Left ventricle myocardium inferior (tissue), 1 donor: ENCODE measurements at regions not wholly inside any gene's neighbourhood (a gene's known extent, or its start where the extent isn't known, plus 50 kb on each side); places are given as distances from the start of the nearest gene placed in this dataset.
"Not testable (repeated sequence)": the region's sequence is repeated elsewhere in the genome, so short reads cannot be mapped to it uniquely, and the experiment has no call there.

Experiments used
- DNase-seq: peaks from one replicate; pipeline ENCODE4 v3.0.0-alpha.2; 2020
- H3K27ac ChIP-seq: fragments of 200-600 bp; replicated peaks from 2 replicates; pipeline ENCODE4 v1.8.0; 2021
- H3K27me3 ChIP-seq: fragments of 200-600 bp; 2 replicates; pipeline ENCODE4 v1.8.0; 2021; ENCODE audit warnings: low read depth
- H3K36me3 ChIP-seq: fragments of 200-600 bp; 2 replicates; pipeline ENCODE4 v1.8.0; 2021
- H3K4me1 ChIP-seq: fragments of 200-600 bp; 2 replicates; pipeline ENCODE4 v1.8.0; 2021
- H3K4me3 ChIP-seq: fragments of 200-600 bp; 2 replicates; pipeline ENCODE4 v1.8.0; 2021; ENCODE audit warnings: mild to moderate bottlenecking, moderate library complexity
- H3K9me3 ChIP-seq: fragments of 200-600 bp; replicated peaks from 2 replicates; pipeline ENCODE4 v1.8.0; 2021
- intact Hi-C: fragments of 100-400 bp; cut with micrococcal nuclease; formaldehyde crosslinking; loops from one replicate; pipeline ENCODE4 v1.11.0; 2022
- TF ChIP-seq, protein P1 (sequence below): fragments of 200-600 bp; IDR thresholded peaks from 2 replicates; pipeline ENCODE4 v1.8.0; 2021; ENCODE audit warnings: antibody characterized with exemption, mild to moderate bottlenecking, borderline replicate concordance
- donor health status: DM: no; HTN: yes; CAD: no; lungs with severe emphysema.

DNA sequence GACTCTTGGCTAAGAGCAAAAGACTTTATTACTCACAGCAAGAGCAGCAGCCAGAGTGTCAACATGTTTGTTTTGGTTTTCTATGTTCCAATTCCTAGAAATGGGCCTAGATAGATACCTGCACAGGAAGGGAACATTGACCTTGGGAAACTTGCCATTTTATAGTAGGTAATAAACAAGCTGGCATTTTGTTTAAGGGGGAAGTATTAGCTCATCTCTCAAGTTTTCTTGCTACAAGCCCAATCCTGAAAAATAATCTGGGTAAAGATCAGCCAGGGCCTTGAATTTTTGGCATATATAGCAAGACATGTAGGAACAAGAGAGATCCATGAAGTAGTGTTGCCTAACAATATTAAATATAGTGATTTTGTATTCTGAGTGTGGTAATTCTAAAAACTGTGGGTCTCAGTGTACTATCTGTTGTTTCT is 51.4 kb upstream of the RGL1 start:
- Histone ChIP-seq H3K9me3 (peaks cover 30% of the 10 kb centered on the region), H3K27me3 (no peaks in the 10 kb centered on the region), H3K36me3 (no peaks in the 10 kb centered on the region), H3K4me3 (no peak overlapping the region), H3K4me1 (peaks cover 17% of the 10 kb centered on the region), H3K27ac (no peak overlapping the region)
- no peak for DNase-seq
- TF ChIP-seq, protein P1, sequence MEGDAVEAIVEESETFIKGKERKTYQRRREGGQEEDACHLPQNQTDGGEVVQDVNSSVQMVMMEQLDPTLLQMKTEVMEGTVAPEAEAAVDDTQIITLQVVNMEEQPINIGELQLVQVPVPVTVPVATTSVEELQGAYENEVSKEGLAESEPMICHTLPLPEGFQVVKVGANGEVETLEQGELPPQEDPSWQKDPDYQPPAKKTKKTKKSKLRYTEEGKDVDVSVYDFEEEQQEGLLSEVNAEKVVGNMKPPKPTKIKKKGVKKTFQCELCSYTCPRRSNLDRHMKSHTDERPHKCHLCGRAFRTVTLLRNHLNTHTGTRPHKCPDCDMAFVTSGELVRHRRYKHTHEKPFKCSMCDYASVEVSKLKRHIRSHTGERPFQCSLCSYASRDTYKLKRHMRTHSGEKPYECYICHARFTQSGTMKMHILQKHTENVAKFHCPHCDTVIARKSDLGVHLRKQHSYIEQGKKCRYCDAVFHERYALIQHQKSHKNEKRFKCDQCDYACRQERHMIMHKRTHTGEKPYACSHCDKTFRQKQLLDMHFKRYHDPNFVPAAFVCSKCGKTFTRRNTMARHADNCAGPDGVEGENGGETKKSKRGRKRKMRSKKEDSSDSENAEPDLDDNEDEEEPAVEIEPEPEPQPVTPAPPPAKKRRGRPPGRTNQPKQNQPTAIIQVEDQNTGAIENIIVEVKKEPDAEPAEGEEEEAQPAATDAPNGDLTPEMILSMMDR, result no peak
- intact Hi-C loops, result no loop called here

DNA sequence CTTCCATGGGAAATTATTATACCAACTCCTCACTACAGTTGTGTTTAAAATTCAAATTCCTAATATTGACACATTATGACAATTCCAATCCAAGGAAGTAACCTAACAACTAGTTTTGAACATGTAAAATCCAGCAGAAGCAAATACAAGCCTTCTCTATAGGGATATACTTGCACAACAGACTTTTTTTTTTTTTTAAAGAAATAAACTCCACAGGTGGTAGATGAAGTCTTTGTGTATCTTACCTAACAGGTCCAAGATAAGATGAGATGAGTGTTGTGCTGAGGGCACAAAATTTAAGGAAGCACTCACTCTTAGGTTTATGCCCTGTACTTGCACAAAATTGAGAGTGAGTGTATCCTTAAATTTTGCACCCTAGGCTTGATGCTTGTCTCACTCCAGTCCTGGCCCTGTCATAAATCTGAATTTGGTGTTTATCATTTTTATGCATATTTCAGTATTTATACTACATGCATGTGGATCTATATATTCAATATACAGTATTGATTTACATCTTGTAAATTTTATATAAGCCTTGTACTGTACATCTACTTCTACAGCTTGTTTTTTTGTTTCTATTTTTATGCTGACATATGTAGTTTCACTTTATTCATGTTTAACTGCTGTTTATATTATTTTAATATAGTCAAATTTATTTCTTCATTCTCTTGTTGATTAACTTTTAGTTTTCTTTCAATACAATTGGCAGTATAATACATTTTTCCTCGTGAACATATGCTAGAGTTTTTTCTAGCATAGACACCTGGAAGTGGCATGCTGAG is 60.6 kb upstream of the RGL1 start:
- Histone ChIP-seq H3K27ac (no peak overlapping the region), H3K36me3 (peaks cover 11% of the 10 kb centered on the region), H3K27me3 (no peaks in the 10 kb centered on the region), H3K4me1 (peaks cover 24% of the 10 kb centered on the region), H3K4me3 (no peak overlapping the region), H3K9me3 (peaks cover 11% of the 10 kb centered on the region)
- no peak for DNase-seq
- TF ChIP-seq, protein P1, result no peak
- intact Hi-C loops, result no loop called here

- DNase-seq, result no peak
- peaks cover 29% of the 10 kb centered on the region for H3K4me1 ChIP-seq
- H3K36me3 ChIP-seq, result peaks cover 11% of the 10 kb centered on the region
- TF ChIP-seq, protein P1, result no peak
- no peaks in the 10 kb centered on the region for H3K27me3 ChIP-seq
- H3K27ac ChIP-seq, result no peak overlapping the region
- H3K4me3 ChIP-seq, result no peak overlapping the region
- peaks cover 8% of the 10 kb centered on the region for H3K9me3 ChIP-seq
- intact Hi-C loops, result no loop called here
Observed at GRCh38 chr1:183742355-183742754, 62.6 kb upstream of the RGL1 start.

DNA sequence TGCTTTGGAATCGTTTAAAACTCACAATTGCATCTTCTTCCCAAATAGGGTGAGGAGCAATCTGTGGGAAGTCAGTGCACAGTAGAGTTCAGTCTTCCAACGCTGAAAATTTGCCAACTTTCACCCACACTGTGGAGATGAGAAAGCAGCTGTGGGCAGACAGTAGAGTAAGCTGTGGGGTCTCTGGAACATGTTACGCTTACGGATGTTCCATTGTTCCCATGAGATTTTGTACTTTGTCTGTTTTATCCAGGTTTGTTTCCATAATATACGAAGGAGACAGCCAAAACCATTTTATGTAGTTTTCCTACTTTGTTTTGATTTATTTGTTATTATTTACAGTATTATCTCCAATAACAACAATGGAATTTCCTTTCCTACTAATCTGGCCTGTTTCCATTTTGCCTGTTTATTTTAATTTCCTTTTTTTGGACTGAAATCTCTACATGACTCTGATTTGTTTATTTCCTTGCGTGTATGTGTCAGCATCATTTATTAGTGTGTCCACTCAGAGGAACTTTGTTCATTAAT is 65.1 kb upstream of the RGL1 start:
- H3K9me3 ChIP-seq, result peaks cover 8% of the 10 kb centered on the region
- H3K27ac ChIP-seq, result peak overlapping the region; percentile 20
- H3K36me3 ChIP-seq, result peaks cover 11% of the 10 kb centered on the region
- peaks cover 44% of the 10 kb centered on the region for H3K4me1 ChIP-seq
- no peak for DNase-seq
- H3K4me3 ChIP-seq, result no peak overlapping the region
- intact Hi-C loops, result no loop called here
- TF ChIP-seq, protein P1, result no peak
- no peaks in the 10 kb centered on the region for H3K27me3 ChIP-seq

DNA sequence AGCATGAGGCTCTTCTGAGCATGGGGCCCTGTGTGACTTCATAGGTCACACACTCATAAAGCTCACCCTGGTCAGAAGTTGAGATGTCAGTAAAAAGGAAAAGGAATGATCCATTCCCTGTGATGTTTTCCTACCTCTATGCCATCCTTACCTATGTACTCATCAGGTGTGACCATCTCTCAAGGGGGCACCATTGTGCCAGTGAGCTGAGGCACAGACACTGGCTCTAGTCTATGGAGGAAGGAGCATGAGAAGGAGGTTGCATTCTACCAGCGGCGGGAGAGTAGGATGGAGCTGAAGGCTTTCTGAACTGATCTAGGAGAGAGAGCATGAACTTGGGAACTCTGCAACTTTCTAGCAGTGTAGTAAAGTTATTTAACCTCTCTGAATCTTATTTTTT is 65.8 kb upstream of the RGL1 start:
- peak overlapping the region; percentile 20 for H3K27ac ChIP-seq
- DNase-seq, result no peak
- TF ChIP-seq, protein P1, result no peak
- H3K4me1 ChIP-seq, result peaks cover 44% of the 10 kb centered on the region
- peaks cover 8% of the 10 kb centered on the region for H3K9me3 ChIP-seq
- H3K27me3 ChIP-seq, result no peaks in the 10 kb centered on the region
- no peak overlapping the region for H3K4me3 ChIP-seq
- intact Hi-C loops, result no loop called here
- peaks cover 11% of the 10 kb centered on the region for H3K36me3 ChIP-seq

DNA sequence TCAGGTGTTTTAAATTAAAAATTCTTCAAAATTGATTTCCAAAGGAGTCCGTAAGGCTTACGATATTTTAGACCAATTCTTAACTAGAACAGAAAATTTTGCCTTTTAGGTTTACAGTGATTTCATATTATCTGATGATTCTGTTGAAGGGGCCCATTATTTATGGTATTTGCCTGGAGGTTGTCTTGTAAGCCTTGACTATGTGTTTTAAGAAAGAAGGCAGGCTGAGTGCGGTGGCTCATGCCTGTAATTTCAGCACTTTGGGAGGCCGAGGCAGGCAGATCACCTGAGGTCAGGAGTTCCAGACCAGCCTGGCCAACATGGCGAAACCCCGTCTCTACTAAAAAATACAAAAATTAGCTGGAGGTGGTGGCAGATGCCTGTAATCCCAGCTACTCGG is 67.0 kb upstream of the RGL1 start:
- H3K27ac ChIP-seq, H3K9me3 ChIP-seq, H3K4me3 ChIP-seq, H3K36me3 ChIP-seq, DNase-seq, intact Hi-C loops, H3K27me3 ChIP-seq: not testable (repeated sequence)
- peaks cover 50% of the 10 kb centered on the region for H3K4me1 ChIP-seq
